Activated CD4-positive, alpha-beta T cell treated with anti-CD3 and anti-CD28 coated beads, Interleukin-2, amount 50 U/mL, for 48 hours (primary cell): ENCODE measurements at regions not wholly inside any gene's neighbourhood (a gene's known extent, or its start where the extent isn't known, plus 50 kb on each side); places are given as distances from the start of the nearest gene placed in this dataset.
"Not testable (repeated sequence)": the region's sequence is repeated elsewhere in the genome, so short reads cannot be mapped to it uniquely, and the experiment has no call there.

ENCODE experiments used
- DNase-seq, 2 experiments: peaks; one replicate each; pipeline ENCODE4 v3.0.0-alpha.2; 2020

DNA sequence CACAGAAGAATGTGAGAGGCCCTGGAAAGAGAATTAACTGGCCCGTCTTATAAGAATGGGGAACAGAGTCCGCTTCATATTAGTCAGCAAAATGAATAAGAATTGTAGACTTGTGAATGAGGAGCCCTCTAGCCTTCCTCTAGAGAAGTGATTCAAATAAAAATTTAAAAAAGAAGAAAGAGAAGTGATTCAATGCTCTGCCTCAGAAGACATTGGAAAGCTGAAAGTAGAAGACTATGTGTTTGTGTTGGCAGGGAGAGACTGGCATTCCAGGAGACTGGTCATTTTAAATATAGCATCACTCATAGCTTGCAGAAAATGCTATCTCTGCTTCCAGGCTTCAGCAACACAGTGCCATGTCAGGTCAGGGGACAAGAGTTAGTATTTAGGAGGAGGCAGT, 190.6 kb upstream of the HS3ST3A1 start:
- DNase-seq = no peak

GRCh38 chr17:13793951-13794350, 192.2 kb upstream of the HS3ST3A1 start:
- no peak for DNase-seq

GRCh38 chr17:13797863-13798262, 196.1 kb upstream of the HS3ST3A1 start:
- DNase-seq = no peak

DNA sequence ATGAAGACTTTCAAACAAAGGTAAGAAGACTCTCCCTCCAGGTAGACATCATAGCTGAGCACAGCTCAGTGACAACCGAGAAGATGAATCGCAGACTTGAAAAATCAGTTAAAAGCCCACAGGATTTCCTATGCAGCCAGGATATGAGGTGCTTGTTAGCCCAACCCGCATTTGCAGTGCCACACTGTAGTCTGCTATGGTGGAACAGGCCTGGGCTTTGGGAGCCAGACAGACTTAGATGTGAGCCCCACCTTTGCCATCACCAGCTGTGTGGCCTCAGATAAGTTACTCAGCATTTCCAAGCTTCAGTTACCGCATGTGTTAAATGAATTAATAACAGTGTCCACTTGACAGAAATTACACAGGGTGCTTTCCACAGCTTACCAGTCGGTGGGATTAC, 204.4 kb upstream of the HS3ST3A1 start:
- no peak for DNase-seq

DNA sequence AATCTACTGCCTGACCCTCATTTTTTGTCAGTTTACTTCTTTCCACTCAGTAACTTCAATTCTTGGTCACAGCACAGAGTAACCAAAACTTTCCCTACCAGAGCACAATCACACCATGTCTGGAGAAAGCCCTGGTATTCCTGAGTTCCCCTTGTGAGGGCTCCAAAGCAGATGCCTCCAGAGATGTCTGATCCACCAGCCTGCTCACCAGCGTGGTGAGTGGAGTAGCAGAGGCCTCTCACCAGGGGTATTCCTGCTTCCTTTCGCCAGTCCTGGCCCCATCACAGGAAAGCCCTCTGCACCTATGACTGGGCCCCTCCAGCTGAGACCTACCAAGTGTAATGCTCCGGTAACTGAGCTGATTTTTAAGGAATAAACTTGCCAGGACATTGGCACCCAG, 205.4 kb upstream of the HS3ST3A1 start:
- DNase-seq = no peak

- DNase-seq = no peak
These were observed 210.6 kb upstream of the HS3ST3A1 start for GRCh38 chr17:13812350-13812749.

GRCh38 chr17:13813347-13814240, 211.9 kb upstream of the HS3ST3A1 start:
- no peak for DNase-seq

GRCh38 chr17:13822700-13823099, 221.0 kb upstream of the HS3ST3A1 start:
- no peak for DNase-seq

DNA sequence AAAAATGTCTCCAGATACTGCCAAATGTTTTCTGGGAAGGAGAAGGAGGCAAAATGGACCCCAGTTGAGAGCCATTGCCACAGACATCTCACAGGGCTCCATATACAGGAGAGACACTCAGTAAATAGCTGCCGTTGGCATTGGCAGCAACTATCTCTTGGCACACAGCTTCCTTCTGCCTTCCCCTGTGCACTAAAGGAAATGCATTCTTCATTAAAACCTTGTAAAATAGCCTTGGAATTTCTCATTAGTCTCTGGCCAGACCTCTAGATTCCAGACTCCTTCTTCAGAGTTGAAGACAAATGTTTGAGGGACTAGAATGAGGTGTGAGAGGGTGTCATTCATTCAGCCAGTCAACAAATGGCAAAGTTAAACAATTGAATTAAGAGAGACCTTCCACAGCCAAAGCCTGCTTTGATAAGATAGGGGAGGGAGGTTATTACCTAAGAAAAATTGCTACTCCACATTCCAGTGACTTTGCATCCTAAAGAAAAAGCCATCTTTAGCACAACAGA, 223.9 kb upstream of the HS3ST3A1 start:
- no peak for DNase-seq

GRCh38 chr17:13827118-13827517, 225.4 kb upstream of the HS3ST3A1 start:
- DNase-seq = no peak

DNA sequence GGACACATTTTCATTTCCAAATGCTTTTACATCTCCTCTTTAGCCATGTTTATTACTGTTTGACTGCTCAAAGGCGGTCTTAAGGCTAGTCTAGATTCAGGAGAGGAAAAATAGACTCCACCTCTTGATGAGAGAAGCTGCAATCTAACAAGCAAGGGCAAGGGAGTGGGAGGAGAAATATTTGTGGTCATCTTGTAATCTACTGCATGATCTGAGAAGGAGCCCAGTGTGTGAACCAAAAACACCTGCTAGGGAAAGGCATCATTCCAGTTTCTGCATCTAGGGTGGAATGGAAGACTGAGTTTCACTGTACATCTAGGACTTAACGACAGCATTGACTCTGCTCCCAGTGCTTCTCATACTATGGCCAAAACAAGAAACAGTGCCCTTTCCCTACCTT, 232.2 kb upstream of the HS3ST3A1 start:
- no peak for DNase-seq

DNA sequence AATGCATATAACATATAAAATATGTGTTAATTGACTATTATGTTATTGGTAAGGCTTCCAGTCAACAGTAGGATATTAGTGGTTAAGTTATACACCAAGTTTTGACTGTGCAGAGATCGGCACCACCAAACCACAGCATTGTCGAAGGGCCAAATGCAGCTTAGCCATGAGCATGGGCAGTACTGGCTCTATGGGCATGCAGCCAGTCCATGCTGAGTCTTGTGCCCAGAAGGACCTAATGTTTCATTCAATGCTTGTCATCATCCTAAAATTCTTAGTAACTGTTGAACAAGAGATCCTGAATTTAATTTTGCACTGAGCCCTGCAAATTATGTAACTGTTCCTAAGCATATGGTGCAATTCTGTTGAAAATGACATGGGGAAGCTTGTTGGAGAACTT, 233.4 kb upstream of the HS3ST3A1 start:
- DNase-seq = no peak

DNA sequence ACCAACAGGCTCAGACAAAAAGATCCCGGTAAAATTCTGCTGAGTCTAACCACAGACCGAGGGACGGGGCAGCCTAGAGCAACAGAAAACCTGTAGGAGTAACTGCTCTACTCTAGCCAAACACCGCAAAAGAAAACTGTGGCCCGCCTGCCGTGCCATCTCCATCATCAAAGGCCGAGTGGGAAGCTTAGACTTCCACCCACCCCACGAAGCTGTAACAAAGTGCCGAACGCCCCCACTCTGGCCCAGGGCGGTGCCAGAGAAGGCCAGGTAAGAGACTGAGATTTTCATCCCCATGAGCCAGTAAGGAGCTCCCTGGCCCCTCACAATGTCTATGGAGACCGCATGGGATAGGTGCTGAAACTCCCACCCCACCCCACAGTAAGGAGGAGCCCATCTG, 231.9 kb upstream of the COX10 start:
- no peak for DNase-seq

DNA sequence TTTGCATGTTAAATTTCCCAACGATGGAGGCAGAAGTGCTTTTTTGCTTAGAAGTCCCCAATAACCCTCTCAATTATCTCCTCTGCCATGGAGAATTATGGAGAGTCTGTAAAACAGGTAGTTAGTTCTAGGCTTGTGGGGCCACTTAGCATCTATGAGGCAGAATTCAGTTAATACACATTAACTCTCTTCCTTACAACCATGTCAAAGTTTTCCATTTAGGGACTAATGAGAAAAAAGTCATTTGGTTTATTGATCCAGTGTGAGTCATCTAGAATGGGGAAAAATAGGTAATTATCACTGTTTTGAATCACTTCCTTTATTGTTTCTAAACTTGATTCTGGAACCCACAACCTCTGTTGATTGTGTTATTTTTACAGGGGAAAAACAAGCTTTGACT, 229.1 kb upstream of the COX10 start:
- DNase-seq = no peak

DNA sequence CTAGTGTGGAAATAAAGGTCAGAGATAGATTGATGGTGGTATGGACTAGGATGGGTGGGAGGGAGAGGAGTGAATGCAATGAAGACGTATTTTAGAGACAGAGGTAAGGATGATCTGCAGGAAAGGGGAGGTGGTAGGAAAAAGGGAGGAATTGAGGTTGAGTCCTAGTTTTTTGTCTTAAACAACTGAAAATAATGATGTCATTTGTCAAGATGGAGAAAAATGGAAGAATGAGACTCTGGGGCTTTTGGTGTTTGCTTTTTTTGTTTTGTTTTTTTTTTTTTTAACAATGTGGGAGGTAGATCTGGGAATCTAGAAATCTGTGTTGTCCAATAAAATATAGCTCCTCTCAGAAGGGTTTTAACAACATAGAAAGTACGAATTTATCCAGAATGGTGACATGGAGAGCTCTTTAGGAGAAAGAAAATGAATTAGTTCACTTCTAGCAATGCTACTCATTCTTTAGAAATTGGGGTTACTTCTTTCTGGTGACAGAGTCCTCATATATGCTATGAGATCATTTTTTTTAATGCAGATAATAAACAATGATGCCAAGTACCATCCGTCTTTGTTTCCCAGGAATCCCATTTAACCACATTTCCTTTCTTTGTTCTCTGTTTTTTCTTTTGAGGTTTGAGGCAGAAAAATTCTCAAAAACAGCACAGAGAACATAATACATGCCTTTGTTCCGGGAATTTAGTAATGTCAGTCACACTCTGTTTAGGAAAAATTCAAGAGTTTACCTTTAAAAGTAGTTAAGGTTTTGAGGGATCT, 225.3 kb upstream of the COX10 start:
- DNase-seq = no peak

DNA sequence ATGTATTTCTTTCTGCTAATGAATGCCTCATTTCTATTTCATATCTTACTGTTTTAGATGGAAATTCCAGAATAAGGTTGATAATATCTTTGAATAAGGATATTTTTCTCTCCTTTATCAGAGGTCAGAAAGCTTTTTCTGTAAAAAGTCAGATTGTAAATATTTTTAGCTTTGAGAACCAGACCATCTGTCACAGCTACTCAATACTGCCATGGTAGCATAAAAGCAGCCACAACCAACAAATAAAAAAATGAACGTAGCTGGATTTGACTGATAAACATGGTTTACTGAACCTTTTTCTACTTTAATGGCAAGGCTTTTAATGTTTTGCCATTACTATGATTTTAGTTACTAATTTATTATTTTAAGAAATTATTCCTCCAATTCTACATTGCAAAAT, 217.4 kb upstream of the COX10 start:
- no peak for DNase-seq

GRCh38 chr17:13855730-13856129, 213.6 kb upstream of the COX10 start:
- DNase-seq = not testable (repeated sequence)

DNA sequence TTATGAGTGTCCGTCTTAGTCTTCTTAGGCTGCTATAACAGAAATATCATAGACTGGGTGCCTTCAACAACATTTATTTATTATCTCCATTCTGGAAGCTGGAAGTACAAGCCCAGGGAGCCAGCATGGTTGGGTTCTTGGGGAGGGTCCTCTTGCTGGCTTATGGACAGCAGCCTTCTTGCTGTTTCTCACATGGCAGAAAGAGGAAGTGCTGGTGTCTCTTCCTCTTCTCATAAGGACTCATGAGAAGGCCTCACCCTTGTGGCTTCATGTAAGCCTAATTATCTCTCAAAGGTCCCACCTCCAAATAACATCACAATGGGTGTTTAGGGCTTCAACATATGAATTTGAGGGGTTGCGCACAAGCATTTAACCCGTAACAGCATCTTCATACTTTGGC, 207.0 kb upstream of the COX10 start:
- DNase-seq = no peak

GRCh38 chr17:13863436-13863835, 205.9 kb upstream of the COX10 start:
- no peak for DNase-seq

GRCh38 chr17:13864521-13864920, 204.8 kb upstream of the COX10 start:
- no peak for DNase-seq

DNA sequence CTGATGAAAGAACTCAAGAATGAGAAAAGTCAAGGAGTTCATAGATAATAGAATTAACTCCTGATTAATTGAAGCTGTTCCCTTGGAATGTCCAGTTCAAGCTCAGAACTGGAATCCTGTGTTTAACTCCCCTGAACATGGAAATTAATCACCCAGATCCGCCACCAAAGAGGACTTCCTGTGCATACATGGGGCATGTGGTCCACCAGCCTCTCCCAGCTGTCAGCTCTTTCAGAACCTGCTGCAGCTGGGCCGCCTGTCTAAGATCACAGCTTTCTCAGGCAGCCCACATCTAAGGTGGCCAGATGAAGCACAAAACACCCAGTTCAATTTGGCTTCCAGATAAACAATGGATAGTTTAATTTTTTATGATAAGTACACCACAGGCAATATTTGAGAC, 203.7 kb upstream of the COX10 start:
- DNase-seq = no peak

DNA sequence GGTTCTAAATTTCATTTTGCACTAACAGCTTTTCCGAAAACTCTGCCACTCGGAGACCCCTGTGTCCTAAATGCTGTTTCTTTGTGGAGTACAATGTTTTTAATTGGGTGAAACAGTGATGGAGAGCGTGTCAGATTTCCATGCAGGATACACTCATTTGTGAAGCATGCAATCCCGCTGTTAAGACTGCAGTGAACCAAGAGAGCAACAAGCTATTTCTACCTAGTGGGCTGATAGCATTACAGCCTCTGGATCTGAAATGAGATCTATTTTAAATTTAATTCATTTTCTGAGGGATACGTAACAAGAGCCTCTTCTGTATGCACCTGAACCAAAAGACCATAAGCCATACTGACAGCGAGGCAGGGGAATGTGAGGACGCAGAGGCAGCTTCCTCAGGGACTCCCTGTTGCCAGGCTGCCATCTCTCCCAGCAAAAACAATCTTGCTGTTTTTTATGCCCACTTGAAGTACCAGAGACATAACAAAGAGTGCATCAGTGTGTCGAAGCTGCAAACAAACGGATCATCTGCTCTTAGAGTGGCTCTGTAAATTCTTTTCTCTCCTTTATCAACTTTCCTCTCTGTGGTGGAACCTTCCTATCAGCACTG, 199.9 kb upstream of the COX10 start:
- no peak for DNase-seq

- no peak for DNase-seq
These were observed 198.0 kb upstream of the COX10 start for GRCh38 chr17:13871261-13871660.

DNA sequence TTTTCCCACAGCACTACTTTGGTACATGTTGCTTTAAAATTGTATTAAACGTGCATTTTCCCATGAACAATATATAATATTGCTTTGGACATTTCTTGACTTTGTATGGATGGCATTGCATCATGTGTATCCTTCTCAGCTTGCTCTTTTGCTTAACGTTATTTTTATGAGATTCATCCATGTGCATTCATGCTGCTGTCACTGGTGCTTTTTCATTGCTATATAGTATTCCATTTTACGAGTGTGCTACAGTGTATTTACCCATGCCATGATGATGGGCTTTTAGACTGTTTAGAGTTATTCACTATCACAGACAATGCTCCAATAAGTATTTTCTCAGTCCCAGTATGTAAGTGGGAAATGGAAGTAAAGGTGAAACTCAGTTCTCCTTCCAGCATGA, 195.2 kb upstream of the COX10 start:
- DNase-seq = no peak
